ENCODE measurements at regions not wholly inside any gene's neighbourhood (a gene's known extent, or its start where the extent isn't known, plus 50 kb on each side); places are given as distances from the start of the nearest gene placed in this dataset.

DNA sequence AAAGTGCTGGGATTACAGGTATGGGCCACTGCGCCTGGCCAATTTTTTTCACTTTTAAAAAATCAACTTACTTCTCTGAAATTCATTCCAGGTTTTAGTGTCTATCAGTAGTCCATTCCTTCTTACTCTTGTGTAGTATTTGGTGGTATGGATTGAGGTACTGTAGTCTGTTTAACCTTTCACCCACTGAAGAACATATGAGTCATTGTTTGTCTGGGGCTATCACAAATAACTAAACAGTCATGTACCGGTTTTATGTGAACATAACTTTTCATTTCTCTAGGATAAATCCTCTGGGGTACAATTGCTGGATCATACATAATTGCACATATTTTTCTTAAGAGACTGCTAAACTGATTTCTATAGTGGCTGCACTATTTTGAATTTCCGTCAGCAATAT lies 1188.0 kb upstream of the CDH9 start:
- Histone ChIP-seq H3K4me3 (ENCODE audit: insufficient read depth, low read length) (no peak overlapping the region), H3K27ac (ENCODE audit: low read depth, low read length) (no peak overlapping the region), H3K27me3 (ENCODE audit: insufficient read depth, low read length) (no peaks in the 10 kb centered on the region), H4K20me1 (ENCODE audit: insufficient read depth, low read length) (no peaks in the 10 kb centered on the region), H3K4me2 (ENCODE audit: insufficient read depth, low read length) (no peak overlapping the region), H3K4me1 (ENCODE audit: insufficient read depth, low read length) (no peaks in the 10 kb centered on the region), H3K9me3 (ENCODE audit: low read depth, low read length) (no peaks in the 10 kb centered on the region), H3K79me2 (ENCODE audit: insufficient read depth, low read length) (no peaks in the 10 kb centered on the region), H2AFZ (ENCODE audit: low read length) (no peak overlapping the region), H3K36me3 (ENCODE audit: insufficient read depth, low read length) (no peaks in the 10 kb centered on the region)
- DNase-seq (ENCODE audit: insufficient read length, low spot score, missing footprints), result no peak
- TF ChIP-seq, protein P1, sequence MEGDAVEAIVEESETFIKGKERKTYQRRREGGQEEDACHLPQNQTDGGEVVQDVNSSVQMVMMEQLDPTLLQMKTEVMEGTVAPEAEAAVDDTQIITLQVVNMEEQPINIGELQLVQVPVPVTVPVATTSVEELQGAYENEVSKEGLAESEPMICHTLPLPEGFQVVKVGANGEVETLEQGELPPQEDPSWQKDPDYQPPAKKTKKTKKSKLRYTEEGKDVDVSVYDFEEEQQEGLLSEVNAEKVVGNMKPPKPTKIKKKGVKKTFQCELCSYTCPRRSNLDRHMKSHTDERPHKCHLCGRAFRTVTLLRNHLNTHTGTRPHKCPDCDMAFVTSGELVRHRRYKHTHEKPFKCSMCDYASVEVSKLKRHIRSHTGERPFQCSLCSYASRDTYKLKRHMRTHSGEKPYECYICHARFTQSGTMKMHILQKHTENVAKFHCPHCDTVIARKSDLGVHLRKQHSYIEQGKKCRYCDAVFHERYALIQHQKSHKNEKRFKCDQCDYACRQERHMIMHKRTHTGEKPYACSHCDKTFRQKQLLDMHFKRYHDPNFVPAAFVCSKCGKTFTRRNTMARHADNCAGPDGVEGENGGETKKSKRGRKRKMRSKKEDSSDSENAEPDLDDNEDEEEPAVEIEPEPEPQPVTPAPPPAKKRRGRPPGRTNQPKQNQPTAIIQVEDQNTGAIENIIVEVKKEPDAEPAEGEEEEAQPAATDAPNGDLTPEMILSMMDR (IDR thresholded peaks at IDR 0.05; ENCODE audit: extremely low read depth, low read depth, low read length), result no peak

DNA sequence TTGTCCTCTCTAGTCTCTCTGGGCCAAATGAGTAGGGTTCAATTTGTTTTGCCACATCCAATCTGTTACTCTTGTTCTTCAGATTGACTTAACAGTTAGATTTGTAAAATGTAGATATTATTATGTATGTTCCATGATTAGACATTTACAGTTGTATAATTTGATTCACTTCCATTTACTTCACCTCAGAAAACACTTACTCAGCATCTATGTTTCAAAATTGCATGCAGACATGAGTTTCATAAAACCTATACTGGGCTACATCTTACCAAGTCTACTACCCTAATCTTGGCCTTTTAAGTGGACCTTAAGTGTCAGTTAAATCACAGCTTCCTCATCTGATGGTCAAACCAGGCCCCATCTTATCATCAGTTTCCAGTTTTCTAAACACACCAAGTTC lies 1181.2 kb upstream of the CDH9 start:
- H3K4me1 ChIP-seq (ENCODE audit: insufficient read depth, low read length), result no peaks in the 10 kb centered on the region
- no peaks in the 10 kb centered on the region for H3K9me3 ChIP-seq (ENCODE audit: low read depth, low read length)
- no peak overlapping the region for H3K27ac ChIP-seq (ENCODE audit: low read depth, low read length)
- no peak for DNase-seq (ENCODE audit: insufficient read length, low spot score, missing footprints)
- no peak overlapping the region for H3K4me3 ChIP-seq (ENCODE audit: insufficient read depth, low read length)
- no peaks in the 10 kb centered on the region for H3K79me2 ChIP-seq (ENCODE audit: insufficient read depth, low read length)
- no peaks in the 10 kb centered on the region for H3K36me3 ChIP-seq (ENCODE audit: insufficient read depth, low read length)
- H4K20me1 ChIP-seq (ENCODE audit: insufficient read depth, low read length), result no peaks in the 10 kb centered on the region
- H2AFZ ChIP-seq (ENCODE audit: low read length), result no peak overlapping the region
- H3K27me3 ChIP-seq (ENCODE audit: insufficient read depth, low read length), result no peaks in the 10 kb centered on the region
- TF ChIP-seq, protein P1 (IDR thresholded peaks at IDR 0.05; ENCODE audit: extremely low read depth, low read depth, low read length), result no peak
- H3K4me2 ChIP-seq (ENCODE audit: insufficient read depth, low read length), result no peak overlapping the region

DNA sequence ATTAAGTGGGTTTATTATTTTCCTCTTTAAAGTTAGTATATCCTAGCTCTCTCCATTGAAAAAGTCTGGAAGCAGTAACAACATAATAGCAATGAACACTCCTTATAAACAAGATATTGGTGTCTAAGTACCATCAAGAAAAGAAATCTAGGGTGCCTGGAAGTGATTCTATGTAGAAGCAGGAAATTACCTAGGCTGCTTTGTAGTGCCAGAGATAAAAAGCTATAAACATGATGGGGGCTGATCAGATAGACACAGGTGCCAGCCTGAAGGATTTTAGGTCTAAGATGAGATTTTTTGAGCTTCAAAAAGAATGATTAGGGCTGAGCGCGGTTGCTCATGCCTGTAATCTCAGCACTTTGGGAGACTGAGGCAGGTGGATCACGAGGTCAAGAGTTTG lies 1179.3 kb upstream of the CDH9 start:
- no peak overlapping the region for H3K4me3 ChIP-seq (ENCODE audit: insufficient read depth, low read length)
- no peaks in the 10 kb centered on the region for H3K4me1 ChIP-seq (ENCODE audit: insufficient read depth, low read length)
- no peaks in the 10 kb centered on the region for H3K9me3 ChIP-seq (ENCODE audit: low read depth, low read length)
- no peak overlapping the region for H2AFZ ChIP-seq (ENCODE audit: low read length)
- no peaks in the 10 kb centered on the region for H4K20me1 ChIP-seq (ENCODE audit: insufficient read depth, low read length)
- DNase-seq (ENCODE audit: insufficient read length, low spot score, missing footprints), result no peak
- H3K27me3 ChIP-seq (ENCODE audit: insufficient read depth, low read length), result no peaks in the 10 kb centered on the region
- no peak overlapping the region for H3K4me2 ChIP-seq (ENCODE audit: insufficient read depth, low read length)
- H3K36me3 ChIP-seq (ENCODE audit: insufficient read depth, low read length), result no peaks in the 10 kb centered on the region
- H3K27ac ChIP-seq (ENCODE audit: low read depth, low read length), result no peak overlapping the region
- H3K79me2 ChIP-seq (ENCODE audit: insufficient read depth, low read length), result no peaks in the 10 kb centered on the region
- TF ChIP-seq, protein P1 (IDR thresholded peaks at IDR 0.05; ENCODE audit: extremely low read depth, low read depth, low read length), result no peak

GRCh38 chr5:28216939-28217360 lies 1178.6 kb upstream of the CDH9 start:
- Histone ChIP-seq H3K4me2 (ENCODE audit: insufficient read depth, low read length) (no peak overlapping the region), H3K36me3 (ENCODE audit: insufficient read depth, low read length) (no peaks in the 10 kb centered on the region), H3K27ac (ENCODE audit: low read depth, low read length) (no peak overlapping the region), H4K20me1 (ENCODE audit: insufficient read depth, low read length) (no peaks in the 10 kb centered on the region), H3K9me3 (ENCODE audit: low read depth, low read length) (no peaks in the 10 kb centered on the region), H3K27me3 (ENCODE audit: insufficient read depth, low read length) (no peaks in the 10 kb centered on the region), H3K4me1 (ENCODE audit: insufficient read depth, low read length) (no peaks in the 10 kb centered on the region), H3K79me2 (ENCODE audit: insufficient read depth, low read length) (no peaks in the 10 kb centered on the region), H3K4me3 (ENCODE audit: insufficient read depth, low read length) (no peak overlapping the region), H2AFZ (ENCODE audit: low read length) (no peak overlapping the region)
- DNase-seq (ENCODE audit: insufficient read length, low spot score, missing footprints), result no peak
- TF ChIP-seq, protein P1 (IDR thresholded peaks at IDR 0.05; ENCODE audit: extremely low read depth, low read depth, low read length), result no peak

Measured in osteoblast (primary cell).